K562 (cell line): ENCODE measurements at regions not wholly inside any gene's neighbourhood (a gene's known extent, or its start where the extent isn't known, plus 50 kb on each side); places are given as distances from the start of the nearest gene placed in this dataset.

Experiments used
- ATAC-seq: fragments of 200-7000 bp; cut with Tn5 transposase; 3 replicates; pipeline ENCODE4 v1.9.1; 2020; ENCODE audit warnings: moderate library complexity
- BruUV-seq: library from RNA; stranded (reverse); fragments of 400-500 nt; replicated peaks from 2 replicates; lab custom pipeline; 2021; lab: Mats Ljungman, UMichigan
- CTCF ChIA-PET: fragments of 300-600 bp; formaldehyde crosslinking; extraction: SDS; loops from one replicate; lab custom pipeline; 2021; ENCODE audit warnings: low intra/inter-chr PET ratio; lab: Yijun Ruan, JAX
- POLR2A ChIA-PET: fragments of 300-600, 350-650 bp; sonication (Branson Sonifier 250); formaldehyde crosslinking; extraction: SDS; loops from one replicate; lab custom pipeline; 2021; ENCODE audit warnings: antibody characterized with exemption, inconsistent platforms; lab: Yijun Ruan, JAX
- DNase-seq, 4 experiments: peaks; one replicate each; pipeline versions ENCODE4 v3.0.0 to v3.0.0-alpha.2; 2011 to 2018; ENCODE audit warnings: low spot score in 3 of 4, mixed read lengths in 3 of 4; ENCODE audit errors: extremely low read depth in 1 of 4
- FAIRE-seq: peaks from 2 replicates; lab custom pipeline; 2011; peaks lifted over from hg19 to GRCh38; lab: Jason Lieb, UNC
- H2AFZ ChIP-seq: 2 replicates; pipeline ENCODE4 v1.6.0; 2011; ENCODE audit warnings: low read depth, low read length, control low read depth, inconsistent platforms
- H3K27ac ChIP-seq: fragments of 200-600 bp; 3 replicates; pipeline ENCODE4 v1.8.0; 2011; ENCODE audit warnings: low read depth, mild to moderate bottlenecking, control low read depth, inconsistent platforms, low read length, moderate library complexity, mixed read lengths; ENCODE audit errors: extremely low read depth
- H3K27me3 ChIP-seq, 2 experiments: fragments of 300-600 bp in 1 of 2; 2 replicates in 1 of 2; 3 replicates in 1 of 2; pipeline versions ENCODE4 v1.6.0 to v1.8.0; 2011; ENCODE audit warnings: inconsistent platforms in 2 of 2, low read length in 2 of 2, mild to moderate bottlenecking in 1 of 2, mixed read lengths in 1 of 2, moderate library complexity in 1 of 2; ENCODE audit not compliant: control insufficient read depth in 2 of 2, insufficient read depth in 2 of 2
- H3K36me3 ChIP-seq: fragments of 300-600 bp; 3 replicates; pipeline ENCODE4 v1.8.0; 2011; ENCODE audit warnings: mild to moderate bottlenecking, low read length, inconsistent platforms; ENCODE audit not compliant: control insufficient read depth, insufficient read depth
- H3K4me1 ChIP-seq, 2 experiments: fragments of 200-600 bp in 1 of 2; replicated peaks in 1 of 2; 2 replicates in 1 of 2; 3 replicates in 1 of 2; pipeline versions ENCODE4 v1.5.1 to v1.8.0; 2011; ENCODE audit warnings: inconsistent platforms in 2 of 2, low read length in 2 of 2, mild to moderate bottlenecking in 1 of 2, mixed read lengths in 1 of 2, moderate library complexity in 1 of 2; ENCODE audit not compliant: control insufficient read depth in 2 of 2, insufficient read depth in 2 of 2
- H3K4me2 ChIP-seq: 2 replicates; pipeline ENCODE4 v1.6.1; 2011; ENCODE audit warnings: low read length, control low read depth, inconsistent platforms, mixed read lengths; ENCODE audit not compliant: insufficient read depth
- H3K4me3 ChIP-seq: fragments of 200-600 bp; sonication (generic), shearing (Covaris generic); 2 replicates; pipeline ENCODE4 v1.5.1; 2016; ENCODE audit warnings: control low read depth, inconsistent platforms
- H3K79me2 ChIP-seq: fragments of 200-600 bp; 3 replicates; pipeline ENCODE4 v1.8.0; 2011; ENCODE audit warnings: low read length, inconsistent platforms; ENCODE audit not compliant: control insufficient read depth, insufficient read depth
- H3K9ac ChIP-seq, 2 experiments: 2 replicates each; pipeline versions ENCODE4 v1.6.0 to v1.6.1; 2011; ENCODE audit warnings: low read depth in 2 of 2, low read length in 2 of 2, control low read depth in 1 of 2, inconsistent platforms in 1 of 2, mild to moderate bottlenecking in 1 of 2, mixed read lengths in 1 of 2; ENCODE audit not compliant: insufficient read depth in 1 of 2
- H3K9me1 ChIP-seq: one replicate; pipeline ENCODE4 v1.6.0; 2011; ENCODE audit warnings: inconsistent platforms, mild to moderate bottlenecking, low read length, moderate library complexity; ENCODE audit not compliant: control insufficient read depth, insufficient read depth
- H3K9me3 ChIP-seq: replicated peaks from 2 replicates; pipeline ENCODE4 v1.5.1; 2011; ENCODE audit warnings: low read depth, low read length, inconsistent platforms; ENCODE audit not compliant: control insufficient read depth, insufficient read depth
- H4K20me1 ChIP-seq: replicated peaks from 2 replicates; pipeline ENCODE4 v1.6.1; 2011; ENCODE audit warnings: low read length, inconsistent platforms, mixed read lengths; ENCODE audit not compliant: control insufficient read depth, insufficient read depth
- CREBBP ChIP-seq: IDR thresholded peaks from one replicate; pipeline ENCODE4 v1.6.1; 2012; ENCODE audit warnings: low read depth, mild to moderate bottlenecking, control low read depth, inconsistent platforms, low read length
- FOXK2 ChIP-seq, 2 experiments: fragments of 450-650 bp; IDR thresholded peaks in 1 of 2; conservative IDR thresholded peaks in 1 of 2; 2 replicates each; pipeline ENCODE4 v1.6.1; 2016; ENCODE audit warnings: low read depth in 2 of 2, mild to moderate bottlenecking in 1 of 2
- MYC ChIP-seq, 2 experiments: fragments of 250-450 bp in 1 of 2; sonication (Bioruptor Pico) in 1 of 2; IDR thresholded peaks; 2 replicates each; pipeline versions ENCODE4 v1.5.1 to v1.6.1; 2012 to 2021; ENCODE audit warnings: low read depth in 2 of 2, borderline replicate concordance in 1 of 2, improper control_type of control experiment in 1 of 2, low read length in 1 of 2, mild to moderate bottlenecking in 1 of 2, moderate library complexity in 1 of 2
- RCOR1 ChIP-seq, 2 experiments: IDR thresholded peaks; 2 replicates each; pipeline ENCODE4 v1.6.1; 2012; ENCODE audit warnings: low read depth in 2 of 2, low read length in 2 of 2, borderline replicate concordance in 1 of 2, improper control_type of control experiment in 1 of 2
- SMARCC2 ChIP-seq: fragments of 450-650 bp; IDR thresholded peaks from 2 replicates; pipeline ENCODE4 v1.6.1; 2017; ENCODE audit warnings: antibody characterized with exemption, moderate library complexity, mild to moderate bottlenecking, low read depth
- SNIP1 ChIP-seq: fragments of 450-650 bp; IDR thresholded peaks from 2 replicates; pipeline ENCODE4 v1.7.1; 2017; ENCODE audit warnings: low read depth, mild to moderate bottlenecking
- TCF7L2 ChIP-seq: fragments of 150-350 bp; IDR thresholded peaks from 2 replicates; pipeline ENCODE4 v1.6.1; 2016; ENCODE audit warnings: low read depth, mild to moderate bottlenecking, low read length, moderate library complexity
- ZNF280A ChIP-seq: fragments of 450-650 bp; IDR thresholded peaks from 2 replicates; pipeline ENCODE4 v1.6.1; 2018; ENCODE audit warnings: mild to moderate bottlenecking, low read depth; ENCODE audit not compliant: partially characterized antibody
- WGBS: fragments of 100-300 bp; shearing (Covaris generic); methylation state at CpG from one replicate; pipeline ENCODE4 v1.1.6; 2016; ENCODE audit warnings: low coverage, mixed read lengths; ENCODE audit not compliant: insufficient coverage; ENCODE audit errors: missing lambda C conversion rate; 5-methylcytosine and 5-hydroxymethylcytosine counted together
- in situ Hi-C: fragments of 300-500 bp; cut with MboI; formaldehyde crosslinking; loops from 4 replicates; pipeline ENCODE4 v1.15.0; 2018; ENCODE audit warnings: inconsistent platforms, mixed read lengths
- intact Hi-C: fragments of 100-400 bp; cut with micrococcal nuclease; formaldehyde crosslinking; loops from 2 replicates; pipeline ENCODE4 v1.14.2; 2022

- H3K9ac ChIP-seq, result no peak overlapping the region
Observed at GRCh38 chr9:121574774-121575519, 75.3 kb upstream of the GGTA1 start.

More at GRCh38 chr9:121574774-121575519, 75.3 kb upstream of the GGTA1 start:
- POLR2A ChIA-PET, result interaction anchor here (0.6 kb wide), 1 partner anchor 162 kb away, joined by 3 read pairs; no protein-coding TSS in a partner anchor
- BruUV-seq, result no TSS peak
- no peak overlapping the region for H3K27ac ChIP-seq
- CTCF ChIA-PET, result no interaction called here
- no peak overlapping the region for H3K4me3 ChIP-seq
- no peaks in the 10 kb centered on the region for H3K9me3 ChIP-seq
- no peak overlapping the region for H2AFZ ChIP-seq
- H3K27me3 ChIP-seq, result peaks cover 3 to 52% of the 10 kb centered on the region in 2 experiments; a peak in 3 of 5 replicates
- H3K4me1 ChIP-seq, result peaks cover 0 to 7% of the 10 kb centered on the region in 2 experiments; a peak in 2 of 5 replicates
- no peaks in the 10 kb centered on the region for H3K9me1 ChIP-seq
- H4K20me1 ChIP-seq, result peaks cover 10% of the 10 kb centered on the region; the same call in 1 of the 2 replicates
- no peak overlapping the region for H3K4me2 ChIP-seq
- DNase-seq, result no peak
- in situ Hi-C loops, result no loop called here
- H3K36me3 ChIP-seq, result no peaks in the 10 kb centered on the region
- TF ChIP-seq CREBBP (no peak), TCF7L2 (no peak), MYC (IDR thresholded peaks at IDR 0.05; ENCODE audit: low read depth, low read length) (no peak), MYC (CRISPR knock-in tag; IDR thresholded peaks at IDR 0.05; ENCODE audit: borderline replicate concordance, low read depth) (no peak), SMARCC2 (no peak), ZNF280A (no peak), RCOR1 (IDR thresholded peaks at IDR 0.05; ENCODE audit: borderline replicate concordance in 1 of 2, low read depth in 2 of 2, low read length in 2 of 2) (no peak), FOXK2 (conservative IDR thresholded peaks at IDR 0.05 in 1 of 2, IDR thresholded peaks at IDR 0.05 in 1 of 2; ENCODE audit: low read depth in 2 of 2) (no peak), SNIP1 (no peak)
- no peak for FAIRE-seq
- ATAC-seq, result no peak
- intact Hi-C loops, result no loop called here
- WGBS, result under 1% methylated on average over 14 of the region's 18 CpGs
- no peaks in the 10 kb centered on the region for H3K79me2 ChIP-seq
